Stomach (tissue), 4 donors: ENCODE measurements at regions not wholly inside any gene's neighbourhood (a gene's known extent, or its start where the extent isn't known, plus 50 kb on each side); places are given as distances from the start of the nearest gene placed in this dataset.

Experiments
- POLR2AphosphoS5 ChIP-seq, 3 donors: sonication (generic); formaldehyde crosslinking; IDR thresholded peaks; one replicate each; pipeline ENCODE4 v1.6.1; 2016; ENCODE audit warnings: antibody characterized with exemption in 3 of 3
- TF ChIP-seq, protein P1 (sequence below), 7 experiments: fragments of 450-650 bp in 4 of 7; fragments of 200-600 bp in 3 of 7; sonication (generic) in 3 of 7; IDR thresholded peaks; one replicate each; pipeline ENCODE4 v1.5.1; 2016 to 2019; ENCODE audit warnings: antibody characterized with exemption in 7 of 7, control low read depth in 2 of 7, mild to moderate bottlenecking in 1 of 7

DNA sequence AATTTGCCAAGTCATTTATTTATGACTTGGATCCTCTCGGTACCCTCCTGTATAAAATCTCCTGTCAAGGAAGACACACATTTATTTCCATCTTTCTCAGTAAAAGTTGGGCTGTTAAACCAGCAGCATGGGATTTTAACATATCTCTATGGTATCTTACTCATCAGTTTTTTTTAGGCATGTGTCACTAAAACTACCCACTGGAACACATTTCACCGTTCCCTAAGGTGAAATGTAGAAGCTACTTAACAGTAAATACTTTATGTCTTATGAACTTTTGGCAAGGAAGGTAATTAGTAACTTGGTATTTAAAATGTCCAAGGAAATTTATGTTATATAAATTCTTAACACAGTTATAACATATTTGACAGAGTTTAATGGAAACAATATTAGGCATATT lies 152.5 kb upstream of the HDAC9 start:
- TF ChIP-seq POLR2AphosphoS5 (IDR thresholded peaks at IDR 0.05) = no peak
- TF ChIP-seq, protein P1, sequence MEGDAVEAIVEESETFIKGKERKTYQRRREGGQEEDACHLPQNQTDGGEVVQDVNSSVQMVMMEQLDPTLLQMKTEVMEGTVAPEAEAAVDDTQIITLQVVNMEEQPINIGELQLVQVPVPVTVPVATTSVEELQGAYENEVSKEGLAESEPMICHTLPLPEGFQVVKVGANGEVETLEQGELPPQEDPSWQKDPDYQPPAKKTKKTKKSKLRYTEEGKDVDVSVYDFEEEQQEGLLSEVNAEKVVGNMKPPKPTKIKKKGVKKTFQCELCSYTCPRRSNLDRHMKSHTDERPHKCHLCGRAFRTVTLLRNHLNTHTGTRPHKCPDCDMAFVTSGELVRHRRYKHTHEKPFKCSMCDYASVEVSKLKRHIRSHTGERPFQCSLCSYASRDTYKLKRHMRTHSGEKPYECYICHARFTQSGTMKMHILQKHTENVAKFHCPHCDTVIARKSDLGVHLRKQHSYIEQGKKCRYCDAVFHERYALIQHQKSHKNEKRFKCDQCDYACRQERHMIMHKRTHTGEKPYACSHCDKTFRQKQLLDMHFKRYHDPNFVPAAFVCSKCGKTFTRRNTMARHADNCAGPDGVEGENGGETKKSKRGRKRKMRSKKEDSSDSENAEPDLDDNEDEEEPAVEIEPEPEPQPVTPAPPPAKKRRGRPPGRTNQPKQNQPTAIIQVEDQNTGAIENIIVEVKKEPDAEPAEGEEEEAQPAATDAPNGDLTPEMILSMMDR (IDR thresholded peaks at IDR 0.05) = no peak
